IMR-90 (cell line): ENCODE measurements at regions not wholly inside any gene's neighbourhood (a gene's known extent, or its start where the extent isn't known, plus 50 kb on each side); places are given as distances from the start of the nearest gene placed in this dataset.

ENCODE experiments used
- CTCF ChIP-seq: conservative IDR thresholded peaks from 2 replicates; pipeline ENCODE4 v1.5.1; 2012; ENCODE audit warnings: mild to moderate bottlenecking, low read depth, low read length, improper control_type of control experiment
- NFE2L2 ChIP-seq: fragments of 150-350 bp; IDR thresholded peaks from 2 replicates; pipeline ENCODE4 v1.6.1; 2016; ENCODE audit warnings: low read depth, mild to moderate bottlenecking, low read length
- POLR2A ChIP-seq: IDR thresholded peaks from 2 replicates; pipeline ENCODE4 v1.6.1; 2012; ENCODE audit warnings: mild to moderate bottlenecking, low read depth, low read length

GRCh38 chr12:74794522-74794921 lies 256.9 kb downstream of the ATXN7L3B start:
- TF ChIP-seq CTCF (no peak), NFE2L2 (no peak), POLR2A (no peak)
